Gastrocnemius medialis (tissue), 4 donors: ENCODE measurements at regions not wholly inside any gene's neighbourhood (a gene's known extent, or its start where the extent isn't known, plus 50 kb on each side); places are given as distances from the start of the nearest gene placed in this dataset.

ENCODE experiments used
- POLR2A ChIP-seq, 2 donors: fragments of 450-650 bp; IDR thresholded peaks; one replicate each; pipeline ENCODE4 v1.6.1; 2017; ENCODE audit warnings: antibody characterized with exemption in 2 of 2, mild to moderate bottlenecking in 2 of 2, moderate library complexity in 2 of 2
- TF ChIP-seq, protein P1 (sequence below), 5 experiments: fragments of 450-650 bp in 3 of 5; fragments of 200-600 bp in 2 of 5; sonication (generic) in 2 of 5; IDR thresholded peaks in 4 of 5; conservative IDR thresholded peaks in 1 of 5; 1 replicate in 4 of 5; 2 replicates in 1 of 5; pipeline ENCODE4 v1.5.1; 2016 to 2019; ENCODE audit warnings: antibody characterized with exemption in 5 of 5, mild to moderate bottlenecking in 3 of 5, moderate library complexity in 3 of 5

DNA sequence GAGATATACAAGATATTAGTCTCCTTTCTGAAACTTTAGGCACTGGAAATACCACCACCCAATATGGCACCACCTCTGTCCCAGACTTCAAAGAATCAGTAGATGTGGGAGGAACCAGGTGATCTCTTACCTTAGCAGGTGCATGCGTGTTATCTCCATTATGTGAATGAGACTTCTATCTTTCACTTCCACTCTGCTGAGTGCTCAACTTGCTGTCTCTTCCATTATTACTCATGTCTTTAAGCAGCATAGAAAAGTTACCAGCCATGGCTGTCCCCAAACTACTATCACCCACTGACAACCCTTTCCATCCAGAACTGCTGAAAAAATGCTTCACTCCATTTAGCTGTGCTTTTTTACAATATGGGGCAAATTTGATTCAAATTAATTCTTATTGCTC is 101.5 kb upstream of the PRSS1 start:
- TF ChIP-seq, protein P1, sequence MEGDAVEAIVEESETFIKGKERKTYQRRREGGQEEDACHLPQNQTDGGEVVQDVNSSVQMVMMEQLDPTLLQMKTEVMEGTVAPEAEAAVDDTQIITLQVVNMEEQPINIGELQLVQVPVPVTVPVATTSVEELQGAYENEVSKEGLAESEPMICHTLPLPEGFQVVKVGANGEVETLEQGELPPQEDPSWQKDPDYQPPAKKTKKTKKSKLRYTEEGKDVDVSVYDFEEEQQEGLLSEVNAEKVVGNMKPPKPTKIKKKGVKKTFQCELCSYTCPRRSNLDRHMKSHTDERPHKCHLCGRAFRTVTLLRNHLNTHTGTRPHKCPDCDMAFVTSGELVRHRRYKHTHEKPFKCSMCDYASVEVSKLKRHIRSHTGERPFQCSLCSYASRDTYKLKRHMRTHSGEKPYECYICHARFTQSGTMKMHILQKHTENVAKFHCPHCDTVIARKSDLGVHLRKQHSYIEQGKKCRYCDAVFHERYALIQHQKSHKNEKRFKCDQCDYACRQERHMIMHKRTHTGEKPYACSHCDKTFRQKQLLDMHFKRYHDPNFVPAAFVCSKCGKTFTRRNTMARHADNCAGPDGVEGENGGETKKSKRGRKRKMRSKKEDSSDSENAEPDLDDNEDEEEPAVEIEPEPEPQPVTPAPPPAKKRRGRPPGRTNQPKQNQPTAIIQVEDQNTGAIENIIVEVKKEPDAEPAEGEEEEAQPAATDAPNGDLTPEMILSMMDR (IDR thresholded peaks at IDR 0.05 in 4 of 5, conservative IDR thresholded peaks at IDR 0.05 in 1 of 5): no peak
- no peak for TF ChIP-seq POLR2A (IDR thresholded peaks at IDR 0.05)
